NCI-H2227 (cell line): ENCODE measurements at regions not wholly inside any gene's neighbourhood (a gene's known extent, or its start where the extent isn't known, plus 50 kb on each side); places are given as distances from the start of the nearest gene placed in this dataset.
"Not testable (repeated sequence)": the region's sequence is repeated elsewhere in the genome, so short reads cannot be mapped to it uniquely, and the experiment has no call there.

Experiments used
- DNase-seq: peaks from one replicate; lab custom pipeline; 2025; ENCODE audit not compliant: unreplicated experiment; lab: John Stamatoyannopoulos, UW

GRCh38 chr5:96320797-96321196 lies 112.3 kb downstream of the PCSK1 start:
- no peak for DNase-seq

- DNase-seq, result not testable (repeated sequence)
Observed at GRCh38 chr5:96319981-96320739, 112.9 kb downstream of the PCSK1 start.

GRCh38 chr5:96318569-96319110 lies 114.4 kb downstream of the PCSK1 start:
- DNase-seq, result no peak

GRCh38 chr5:96317945-96318344 lies 115.1 kb downstream of the PCSK1 start:
- no peak for DNase-seq

GRCh38 chr5:96316487-96316886 lies 116.6 kb downstream of the PCSK1 start:
- no peak for DNase-seq

- DNase-seq, result no peak
Observed at GRCh38 chr5:96316017-96316416, 117.0 kb downstream of the PCSK1 start.

DNA sequence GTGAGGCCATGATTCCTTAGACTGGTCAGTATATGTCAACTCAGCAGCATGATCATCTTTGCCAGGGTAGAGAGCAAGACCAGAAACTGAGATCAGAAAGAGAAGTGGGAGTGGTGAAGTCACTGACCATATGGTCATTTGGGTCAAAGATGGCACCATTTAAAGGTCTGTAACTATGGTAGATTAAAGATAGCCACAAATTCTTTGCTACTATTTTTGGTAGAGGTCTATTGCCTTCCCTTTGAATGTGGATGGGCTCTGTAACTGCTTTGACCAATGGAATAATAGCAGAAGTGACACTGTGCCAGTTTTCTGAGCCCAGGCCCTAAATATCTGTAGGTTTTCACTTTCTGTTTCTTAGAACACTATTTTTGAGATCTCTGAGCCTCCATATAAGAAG lies 117.6 kb downstream of the PCSK1 start:
- no peak for DNase-seq

DNA sequence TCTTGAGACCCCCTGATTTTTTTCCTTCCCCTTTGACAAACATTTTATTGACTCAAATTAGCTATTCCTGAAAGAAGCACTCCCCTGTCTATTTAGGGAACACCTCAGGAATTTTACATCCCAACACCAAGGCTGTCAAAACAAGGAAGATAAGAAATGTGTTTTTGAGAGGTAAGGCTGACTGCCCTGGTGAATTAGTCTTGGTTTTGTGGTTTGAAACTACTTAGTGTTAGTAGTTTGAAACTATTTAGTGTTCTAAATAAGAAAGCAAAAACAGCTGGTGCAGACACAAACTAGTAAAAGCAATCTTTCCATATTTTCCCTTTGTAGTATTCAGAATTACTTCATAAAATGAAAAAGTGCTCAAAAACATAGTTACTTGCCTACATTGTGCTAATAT lies 120.7 kb downstream of the PCSK1 start:
- no peak for DNase-seq

GRCh38 chr5:96307047-96307446 lies 126.0 kb downstream of the PCSK1 start:
- not testable (repeated sequence) for DNase-seq

GRCh38 chr5:96302174-96302738 lies 130.8 kb downstream of the PCSK1 start:
- no peak for DNase-seq

- DNase-seq, result no peak
Observed at GRCh38 chr5:96300976-96301375, 132.1 kb downstream of the PCSK1 start.

DNA sequence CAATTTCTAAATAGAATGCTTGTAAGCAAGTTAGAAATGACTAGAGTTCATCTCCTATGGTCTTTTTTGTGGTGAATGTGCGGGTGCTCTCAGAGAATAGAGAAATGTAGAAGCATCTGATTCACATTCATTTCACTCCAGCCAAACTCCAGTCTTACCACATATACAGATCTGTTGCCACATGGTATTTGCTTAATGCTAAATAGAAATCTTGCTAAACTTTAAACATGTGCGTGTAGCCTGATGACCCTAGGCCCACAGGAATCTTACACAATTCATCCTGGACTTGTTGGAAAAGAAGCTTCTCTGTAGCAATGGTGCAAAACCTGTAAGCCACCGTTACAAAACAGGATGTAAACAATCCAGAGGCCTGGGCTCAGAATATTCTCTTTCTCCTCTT lies 135.2 kb downstream of the PCSK1 start:
- no peak for DNase-seq

DNA sequence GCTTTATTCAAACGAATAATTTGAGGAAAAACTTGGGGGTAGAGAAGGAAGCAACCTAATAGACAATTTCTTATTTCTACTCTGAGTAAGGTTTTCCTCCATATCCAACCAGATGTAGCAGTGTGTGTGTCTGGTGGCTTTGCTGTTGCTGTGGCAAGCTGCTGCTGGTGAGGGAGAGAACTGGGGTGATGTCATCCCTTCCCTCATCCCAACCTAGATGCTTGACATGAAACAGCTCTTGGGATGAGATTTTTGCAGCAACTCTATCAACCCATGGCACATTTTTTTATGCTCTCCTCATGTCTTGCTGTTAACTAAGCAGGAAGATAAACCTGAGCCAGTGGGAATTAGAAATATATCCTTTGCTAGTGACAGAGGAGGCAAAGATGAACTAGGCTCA lies 135.8 kb downstream of the PCSK1 start:
- no peak for DNase-seq

GRCh38 chr5:96294884-96295202 lies 138.2 kb downstream of the PCSK1 start:
- no peak for DNase-seq

- DNase-seq, result no peak
Observed at GRCh38 chr5:96293966-96294883, 138.8 kb downstream of the PCSK1 start.

- no peak for DNase-seq
Observed at GRCh38 chr5:96292582-96293247, 140.3 kb downstream of the PCSK1 start.

DNA sequence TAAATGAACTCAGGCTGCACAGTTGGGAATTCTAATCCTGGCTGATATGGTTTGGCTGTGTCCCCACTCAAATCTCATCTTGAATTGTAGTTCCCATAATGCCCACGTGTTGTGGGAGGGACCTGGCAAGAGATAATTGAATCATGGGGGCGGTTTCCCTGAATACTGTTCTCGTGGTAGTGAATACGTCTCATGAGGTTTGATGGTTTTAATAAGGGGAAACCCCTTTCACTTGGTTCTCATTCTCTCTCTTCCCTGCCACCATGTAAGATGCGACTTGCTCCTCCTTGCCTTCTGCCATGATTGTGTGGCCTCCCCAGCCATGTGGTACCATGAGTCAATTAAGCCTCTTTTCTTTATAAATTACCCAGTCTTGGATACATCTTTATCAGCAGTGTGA lies 143.8 kb downstream of the PCSK1 start:
- DNase-seq, result not testable (repeated sequence)

- DNase-seq, result no peak
Observed at GRCh38 chr5:96288845-96289185, 144.2 kb downstream of the PCSK1 start.

DNA sequence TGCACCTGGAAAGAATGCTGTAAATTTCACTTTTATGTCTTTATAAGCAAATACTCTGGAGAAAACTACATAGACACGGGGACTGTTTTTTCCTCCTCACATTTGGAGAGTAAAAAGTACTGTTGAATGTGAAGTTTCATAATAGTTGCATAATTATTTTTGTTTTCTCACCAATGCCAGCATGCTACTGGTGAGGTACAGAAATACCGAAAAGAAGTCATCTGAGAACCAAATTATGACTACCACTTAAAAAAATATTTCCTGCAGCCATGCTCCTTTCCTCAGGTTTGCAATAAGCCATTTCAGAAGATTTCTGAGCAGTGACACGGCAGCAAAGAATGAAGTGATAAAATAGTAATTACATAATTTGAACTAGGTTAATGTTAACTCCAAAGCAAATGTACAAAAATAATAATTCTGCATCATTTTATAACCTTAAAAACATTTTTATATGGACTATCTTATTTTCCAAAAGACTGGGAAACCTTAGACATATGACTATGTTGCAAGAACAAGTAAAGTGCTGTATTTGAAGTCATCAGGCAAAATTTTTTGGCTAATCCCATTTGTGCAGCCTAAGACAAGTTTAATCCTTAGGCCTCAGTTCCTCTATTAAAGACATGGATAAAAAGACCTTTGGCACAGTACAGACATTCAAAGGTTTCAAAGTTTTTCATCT lies 144.7 kb downstream of the PCSK1 start:
- DNase-seq, result no peak

- no peak for DNase-seq
Observed at GRCh38 chr5:96287136-96287535, 145.9 kb downstream of the PCSK1 start.

DNA sequence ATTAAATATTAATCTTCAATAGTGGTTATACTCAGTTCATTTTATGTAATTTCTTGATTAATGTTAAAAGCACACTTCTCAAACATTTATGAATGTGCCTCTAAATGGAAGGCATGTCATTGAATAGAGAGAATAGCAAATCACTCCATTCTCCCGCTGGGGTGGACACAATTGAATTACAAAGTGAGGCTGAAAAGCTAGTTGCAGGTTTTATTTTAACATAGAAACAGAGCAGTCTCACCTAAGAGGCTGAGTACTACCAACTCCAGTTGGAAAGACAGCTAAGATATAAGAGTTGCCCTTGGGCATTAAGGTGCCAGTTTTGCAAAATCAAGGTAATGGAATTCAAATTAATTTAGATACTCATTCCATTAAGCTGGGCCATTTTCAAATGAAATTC lies 147.2 kb downstream of the PCSK1 start:
- no peak for DNase-seq
